GM12878 (cell line): ENCODE measurements at regions not wholly inside any gene's neighbourhood (a gene's known extent, or its start where the extent isn't known, plus 50 kb on each side); places are given as distances from the start of the nearest gene placed in this dataset.

ENCODE experiments used
- ATAC-seq: fragments of 200-7000 bp; cut with Tn5 transposase; 3 replicates; pipeline ENCODE4 v1.9.1; 2020; ENCODE audit warnings: mild to moderate bottlenecking, moderate library complexity
- BruUV-seq: library from RNA; stranded (reverse); fragments of 400-500 nt; replicated peaks from 2 replicates; lab custom pipeline; 2021; lab: Mats Ljungman, UMichigan
- CTCF ChIA-PET: fragments of 300-600 bp; sonication (Branson Sonifier 250); formaldehyde crosslinking; extraction: SDS; loops from one replicate; lab custom pipeline; 2021; ENCODE audit warnings: inconsistent platforms; lab: Yijun Ruan, JAX
- POLR2A ChIA-PET: fragments of 350-600 bp; formaldehyde crosslinking; extraction: SDS; loops from one replicate; lab custom pipeline; 2021; ENCODE audit warnings: inconsistent platforms; lab: Charles Lee
- RAD21 ChIA-PET: fragments of 300-600 bp; sonication (Branson Sonifier 250); formaldehyde crosslinking; loops from one replicate; lab custom pipeline; 2023; ENCODE audit warnings: antibody characterized with exemption; ENCODE audit not compliant: unreplicated experiment; lab: Charles Lee
- SMC1A ChIA-PET: fragments of 300-600 bp; sonication (Branson Sonifier 250); formaldehyde crosslinking; loops from one replicate; lab custom pipeline; 2023; ENCODE audit not compliant: unreplicated experiment, uncharacterized antibody; lab: Charles Lee
- DNase-seq: peaks from one replicate; pipeline ENCODE4 v3.0.0-alpha.2; 2011; ENCODE audit warnings: low read depth, low spot score
- FAIRE-seq: peaks from 3 replicates; lab custom pipeline; 2011; peaks lifted over from hg19 to GRCh38; lab: Jason Lieb, UNC
- H2AFZ ChIP-seq: 2 replicates; pipeline ENCODE4 v1.6.0; 2011; ENCODE audit warnings: low read depth, low read length, control low read depth; ENCODE audit not compliant: control insufficient read depth
- H3K27ac ChIP-seq: 2 replicates; pipeline ENCODE4 v1.5.1; 2011; ENCODE audit warnings: control low read depth; ENCODE audit not compliant: control insufficient read depth, insufficient read depth
- H3K27me3 ChIP-seq, 2 experiments: replicated peaks in 1 of 2; 2 replicates each; pipeline versions ENCODE4 v1.6.0 to v1.6.1; 2011; ENCODE audit warnings: low read length in 1 of 2; ENCODE audit not compliant: control insufficient read depth in 2 of 2, insufficient read depth in 2 of 2
- H3K36me3 ChIP-seq, 2 experiments: 2 replicates each; pipeline ENCODE4 v1.5.1; 2011; ENCODE audit warnings: low read length in 1 of 2; ENCODE audit not compliant: control insufficient read depth in 2 of 2, insufficient read depth in 2 of 2
- H3K4me1 ChIP-seq: 2 replicates; pipeline ENCODE4 v1.6.1; 2011; ENCODE audit warnings: mild to moderate bottlenecking, low read length, moderate library complexity, mixed read lengths; ENCODE audit not compliant: control insufficient read depth, insufficient read depth
- H3K4me2 ChIP-seq: 2 replicates; pipeline ENCODE4 v1.6.0; 2011; ENCODE audit warnings: control low read depth; ENCODE audit not compliant: control insufficient read depth, insufficient read depth
- H3K4me3 ChIP-seq: fragments of 200-600 bp; sonication (generic); 2 replicates; pipeline ENCODE4 v1.5.1; 2016
- H3K79me2 ChIP-seq: 2 replicates; pipeline ENCODE4 v1.6.0; 2011; ENCODE audit warnings: low read length; ENCODE audit not compliant: control insufficient read depth, insufficient read depth
- H3K9ac ChIP-seq: 2 replicates; pipeline ENCODE4 v1.8.0; 2011; ENCODE audit warnings: low read length, control low read depth, mixed read lengths; ENCODE audit not compliant: control insufficient read depth, insufficient read depth
- H3K9me3 ChIP-seq: replicated peaks from 3 replicates; pipeline ENCODE4 v1.5.1; 2011; ENCODE audit warnings: mild to moderate bottlenecking, low read length; ENCODE audit not compliant: control insufficient read depth, insufficient read depth
- H4K20me1 ChIP-seq: 2 replicates; pipeline ENCODE4 v1.6.0; 2011; ENCODE audit not compliant: control insufficient read depth, insufficient read depth
- CTCF ChIP-seq, 3 experiments: IDR thresholded peaks in 2 of 3; conservative IDR thresholded peaks in 1 of 3; 2 replicates each; pipeline ENCODE4 v1.5.1; 2011; ENCODE audit warnings: low read depth in 3 of 3, low read length in 3 of 3, mild to moderate bottlenecking in 3 of 3, control low read depth in 2 of 3, moderate library complexity in 2 of 3, inconsistent platforms in 1 of 3, mixed read lengths in 1 of 3; ENCODE audit not compliant: control insufficient read depth in 2 of 3, insufficient read depth in 1 of 3; ENCODE audit errors: extremely low read depth in 1 of 3
- EP300 ChIP-seq, 2 experiments: fragments of 150-350 bp in 1 of 2; IDR thresholded peaks; 2 replicates each; pipeline ENCODE4 v1.6.1; 2011 to 2012; ENCODE audit warnings: low read depth in 2 of 2, low read length in 2 of 2, borderline replicate concordance in 1 of 2, improper control_type of control experiment in 1 of 2, inconsistent platforms in 1 of 2; ENCODE audit not compliant: control insufficient read depth in 1 of 2
- IKZF2 ChIP-seq, 2 experiments: fragments of 450-650 bp; IDR thresholded peaks; 2 replicates each; pipeline ENCODE4 v1.6.1; 2017; ENCODE audit warnings: mild to moderate bottlenecking in 2 of 2, moderate library complexity in 2 of 2
- NR2F1 ChIP-seq: fragments of 450-650 bp; conservative IDR thresholded peaks from 2 replicates; pipeline ENCODE4 v1.6.1; 2017; ENCODE audit warnings: mild to moderate bottlenecking
- SIN3A ChIP-seq: IDR thresholded peaks from 2 replicates; pipeline ENCODE4 v1.6.1; 2012; ENCODE audit warnings: low read depth, low read length, improper control_type of control experiment
- SMC3 ChIP-seq: IDR thresholded peaks from 2 replicates; pipeline ENCODE4 v1.6.1; 2011; ENCODE audit warnings: low read length, improper control_type of control experiment, borderline replicate concordance
- STAT1 ChIP-seq: fragments of 450-650 bp; conservative IDR thresholded peaks from 2 replicates; pipeline ENCODE4 v1.6.1; 2014; ENCODE audit warnings: antibody characterized with exemption, mild to moderate bottlenecking
- ZNF384 ChIP-seq: IDR thresholded peaks from 2 replicates; pipeline ENCODE4 v1.6.1; 2012; ENCODE audit warnings: low read depth, mild to moderate bottlenecking, low read length, improper control_type of control experiment, borderline replicate concordance
- whole genome bisulfite sequencing: methylation state at CpG from one replicate; pipeline ENCODE4 v1.1.6; 2016; ENCODE audit warnings: low lambda C conversion rate; ENCODE audit not compliant: insufficient replicate concordance, insufficient coverage; ENCODE audit errors: missing lambda C conversion rate; 5-methylcytosine and 5-hydroxymethylcytosine counted together
- in situ Hi-C: fragments of 300-500 bp; cut with MboI; formaldehyde crosslinking; loops from 9 replicates; pipeline ENCODE4 v1.14.3; 2018; ENCODE audit warnings: mixed read lengths
- intact Hi-C: fragments of 100-400 bp; cut with micrococcal nuclease; formaldehyde crosslinking; loops from one replicate; pipeline ENCODE4 v1.14.2; 2022; ENCODE audit not compliant: unreplicated experiment
- TF ChIP-seq, protein P1 (sequence below): IDR thresholded peaks from 2 replicates; pipeline ENCODE4 v1.6.1; 2012; ENCODE audit warnings: improper control_type of control experiment, low read depth, low read length; ENCODE audit not compliant: insufficient replicate concordance

DNA sequence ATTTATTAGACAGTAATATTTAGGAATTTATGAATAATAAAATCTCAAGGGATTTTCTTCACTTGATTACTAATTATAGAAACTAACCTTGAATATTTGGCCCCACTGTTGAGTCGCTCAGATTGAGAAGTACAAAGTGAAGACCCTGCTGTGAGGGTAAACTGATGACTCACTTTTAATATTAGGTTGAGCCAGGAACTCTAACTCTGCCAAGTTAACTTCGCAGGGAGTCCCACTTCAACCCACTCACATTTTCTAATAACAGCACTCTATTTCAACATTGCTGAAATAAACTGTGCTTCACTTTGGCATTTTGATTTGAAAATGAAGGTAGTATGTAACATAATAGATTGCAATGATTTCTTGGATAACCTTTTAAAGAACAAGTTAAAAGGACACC lies 200.7 kb downstream of the POLR1F start:
- Histone ChIP-seq H3K27me3 (no peaks in the 10 kb centered on the region), H2AFZ (no peak overlapping the region), H3K4me3 (no peak overlapping the region), H3K79me2 (no peaks in the 10 kb centered on the region), H3K4me2 (no peak overlapping the region), H3K9me3 (no peaks in the 10 kb centered on the region), H3K36me3 (no peaks in the 10 kb centered on the region), H4K20me1 (no peaks in the 10 kb centered on the region), H3K27ac (no peak overlapping the region)
- BruUV-seq = no TSS peak
- RAD21 ChIA-PET = no interaction called here
- in situ Hi-C loops = no loop called here
- FAIRE-seq (no peak), DNase-seq (no peak)
- intact Hi-C loops = no loop called here
- POLR2A ChIA-PET = no interaction called here
- CTCF ChIA-PET = no interaction called here
- TF ChIP-seq NR2F1 (no peak), SIN3A (no peak)
- TF ChIP-seq, all 136 proteins: peak for 0
- WGBS = 0% methylated on average over 2 of the region's 2 CpGs
- SMC1A ChIA-PET = no interaction called here
- no peak for ATAC-seq
- no peak overlapping the region for H3K9ac ChIP-seq
- H3K4me1 ChIP-seq = no peaks in the 10 kb centered on the region

GRCh38 chr7:19491821-19492452 lies 216.9 kb downstream of the POLR1F start:
- WGBS = 16% methylated on average over 7 of the region's 7 CpGs
- ChIA-PET CTCF (interaction anchor here (0.6 to 3.7 kb wide), 16 partner anchors 10 to 1140 kb away, joined by 3 to 30 read pairs (median 4); no protein-coding TSS in a partner anchor), POLR2A (no interaction called here), SMC1A (interaction anchor here (0.7 to 1.4 kb wide), 4 partner anchors 13 to 1323 kb away, joined by 3 to 6 read pairs (median 3); no protein-coding TSS in a partner anchor), RAD21 (interaction anchor here (0.6 to 1.0 kb wide), 5 partner anchors 100 to 1140 kb away, joined by 3 to 4 read pairs (median 3); no protein-coding TSS in a partner anchor)
- Histone ChIP-seq H3K27ac (no peak overlapping the region), H3K4me2 (no peak overlapping the region), H4K20me1 (no peaks in the 10 kb centered on the region), H3K4me3 (no peak overlapping the region), H3K9me3 (no peaks in the 10 kb centered on the region), H2AFZ (no peak overlapping the region), H3K27me3 (no peaks in the 10 kb centered on the region), H3K79me2 (no peaks in the 10 kb centered on the region), H3K36me3 (no peaks in the 10 kb centered on the region), H3K9ac (no peak overlapping the region), H3K4me1 (no peaks in the 10 kb centered on the region)
- intact Hi-C loops = no loop called here
- in situ Hi-C loops = no loop called here
- DNase-seq (no peak), FAIRE-seq (no peak), ATAC-seq (peak; percentile 41; the same call in 1 of the 3 replicates)
- BruUV-seq = no TSS peak
- TF ChIP-seq ZNF384 = peak; percentile 51
- peak; percentile 43 to 49 (median 49); a peak in 4 of 6 replicates for TF ChIP-seq CTCF (IDR thresholded peaks at IDR 0.05 in 2 of 3, conservative IDR thresholded peaks at IDR 0.05 in 1 of 3; ENCODE audit: control insufficient read depth in 2 of 3, extremely low read depth in 1 of 3, insufficient read depth in 1 of 3, low read depth in 3 of 3, low read length in 3 of 3)
- no peak for TF ChIP-seq EP300 (IDR thresholded peaks at IDR 0.05; ENCODE audit: borderline replicate concordance in 1 of 2, control insufficient read depth in 1 of 2, low read depth in 2 of 2, low read length in 2 of 2)
- TF ChIP-seq STAT1 = no peak
- no peak for TF ChIP-seq IKZF2 (IDR thresholded peaks at IDR 0.05)
- peak; percentile 16; the same call in 1 of the 2 replicates for TF ChIP-seq SMC3
- TF ChIP-seq, protein P1, sequence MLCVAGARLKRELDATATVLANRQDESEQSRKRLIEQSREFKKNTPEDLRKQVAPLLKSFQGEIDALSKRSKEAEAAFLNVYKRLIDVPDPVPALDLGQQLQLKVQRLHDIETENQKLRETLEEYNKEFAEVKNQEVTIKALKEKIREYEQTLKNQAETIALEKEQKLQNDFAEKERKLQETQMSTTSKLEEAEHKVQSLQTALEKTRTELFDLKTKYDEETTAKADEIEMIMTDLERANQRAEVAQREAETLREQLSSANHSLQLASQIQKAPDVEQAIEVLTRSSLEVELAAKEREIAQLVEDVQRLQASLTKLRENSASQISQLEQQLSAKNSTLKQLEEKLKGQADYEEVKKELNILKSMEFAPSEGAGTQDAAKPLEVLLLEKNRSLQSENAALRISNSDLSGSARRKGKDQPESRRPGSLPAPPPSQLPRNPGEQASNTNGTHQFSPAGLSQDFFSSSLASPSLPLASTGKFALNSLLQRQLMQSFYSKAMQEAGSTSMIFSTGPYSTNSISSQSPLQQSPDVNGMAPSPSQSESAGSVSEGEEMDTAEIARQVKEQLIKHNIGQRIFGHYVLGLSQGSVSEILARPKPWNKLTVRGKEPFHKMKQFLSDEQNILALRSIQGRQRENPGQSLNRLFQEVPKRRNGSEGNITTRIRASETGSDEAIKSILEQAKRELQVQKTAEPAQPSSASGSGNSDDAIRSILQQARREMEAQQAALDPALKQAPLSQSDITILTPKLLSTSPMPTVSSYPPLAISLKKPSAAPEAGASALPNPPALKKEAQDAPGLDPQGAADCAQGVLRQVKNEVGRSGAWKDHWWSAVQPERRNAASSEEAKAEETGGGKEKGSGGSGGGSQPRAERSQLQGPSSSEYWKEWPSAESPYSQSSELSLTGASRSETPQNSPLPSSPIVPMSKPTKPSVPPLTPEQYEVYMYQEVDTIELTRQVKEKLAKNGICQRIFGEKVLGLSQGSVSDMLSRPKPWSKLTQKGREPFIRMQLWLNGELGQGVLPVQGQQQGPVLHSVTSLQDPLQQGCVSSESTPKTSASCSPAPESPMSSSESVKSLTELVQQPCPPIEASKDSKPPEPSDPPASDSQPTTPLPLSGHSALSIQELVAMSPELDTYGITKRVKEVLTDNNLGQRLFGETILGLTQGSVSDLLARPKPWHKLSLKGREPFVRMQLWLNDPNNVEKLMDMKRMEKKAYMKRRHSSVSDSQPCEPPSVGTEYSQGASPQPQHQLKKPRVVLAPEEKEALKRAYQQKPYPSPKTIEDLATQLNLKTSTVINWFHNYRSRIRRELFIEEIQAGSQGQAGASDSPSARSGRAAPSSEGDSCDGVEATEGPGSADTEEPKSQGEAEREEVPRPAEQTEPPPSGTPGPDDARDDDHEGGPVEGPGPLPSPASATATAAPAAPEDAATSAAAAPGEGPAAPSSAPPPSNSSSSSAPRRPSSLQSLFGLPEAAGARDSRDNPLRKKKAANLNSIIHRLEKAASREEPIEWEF = no peak
